RWPE2 (cell line): ENCODE measurements at regions not wholly inside any gene's neighbourhood (a gene's known extent, or its start where the extent isn't known, plus 50 kb on each side); places are given as distances from the start of the nearest gene placed in this dataset.
A peak's percentile ranks its signal among the peaks of the same experiment; 100 is the strongest.

Source experiments
- ATAC-seq: fragments of 200-7000 bp; cut with Tn5 transposase; 3 replicates; pipeline ENCODE4 v1.9.1; 2021; ENCODE audit warnings: low read depth
- DNase-seq: peaks from one replicate; pipeline ENCODE4 v3.0.0-alpha.2; 2020; ENCODE audit warnings: low spot score
- H3K27ac ChIP-seq: fragments of 450-650 bp; 2 replicates; pipeline ENCODE4 v1.5.1; 2017; ENCODE audit warnings: mild to moderate bottlenecking; ENCODE audit not compliant: poor library complexity, severe bottlenecking
- H3K27me3 ChIP-seq: fragments of 250-450 bp; sonication (Bioruptor Pico); 2 replicates; pipeline ENCODE4 v1.5.1; 2021; ENCODE audit warnings: mild to moderate bottlenecking, moderate library complexity; ENCODE audit not compliant: insufficient read depth, poor library complexity, severe bottlenecking
- H3K36me3 ChIP-seq: fragments of 250-450 bp; sonication (Bioruptor Pico); 2 replicates; pipeline ENCODE4 v1.5.1; 2020; ENCODE audit warnings: low read depth, mild to moderate bottlenecking, moderate library complexity
- H3K4me1 ChIP-seq: fragments of 250-450 bp; sonication (Bioruptor Pico); 2 replicates; pipeline ENCODE4 v1.5.1; 2021; ENCODE audit warnings: mild to moderate bottlenecking, moderate library complexity; ENCODE audit not compliant: insufficient read depth, poor library complexity, severe bottlenecking
- H3K4me3 ChIP-seq: fragments of 250-450 bp; sonication (Bioruptor Pico); 2 replicates; pipeline ENCODE4 v1.5.1; 2021; ENCODE audit warnings: mild to moderate bottlenecking, moderate library complexity; ENCODE audit not compliant: severe bottlenecking
- H3K9me3 ChIP-seq: fragments of 250-450 bp; sonication (Bioruptor Pico); 2 replicates; pipeline ENCODE4 v1.5.1; 2021; ENCODE audit warnings: mild to moderate bottlenecking, moderate library complexity; ENCODE audit not compliant: severe bottlenecking
- CTCF ChIP-seq: fragments of 450-650 bp; IDR thresholded peaks from one replicate; pipeline ENCODE4 v1.5.1; 2017; ENCODE audit warnings: mild to moderate bottlenecking, moderate library complexity; ENCODE audit not compliant: poor library complexity, severe bottlenecking

DNA sequence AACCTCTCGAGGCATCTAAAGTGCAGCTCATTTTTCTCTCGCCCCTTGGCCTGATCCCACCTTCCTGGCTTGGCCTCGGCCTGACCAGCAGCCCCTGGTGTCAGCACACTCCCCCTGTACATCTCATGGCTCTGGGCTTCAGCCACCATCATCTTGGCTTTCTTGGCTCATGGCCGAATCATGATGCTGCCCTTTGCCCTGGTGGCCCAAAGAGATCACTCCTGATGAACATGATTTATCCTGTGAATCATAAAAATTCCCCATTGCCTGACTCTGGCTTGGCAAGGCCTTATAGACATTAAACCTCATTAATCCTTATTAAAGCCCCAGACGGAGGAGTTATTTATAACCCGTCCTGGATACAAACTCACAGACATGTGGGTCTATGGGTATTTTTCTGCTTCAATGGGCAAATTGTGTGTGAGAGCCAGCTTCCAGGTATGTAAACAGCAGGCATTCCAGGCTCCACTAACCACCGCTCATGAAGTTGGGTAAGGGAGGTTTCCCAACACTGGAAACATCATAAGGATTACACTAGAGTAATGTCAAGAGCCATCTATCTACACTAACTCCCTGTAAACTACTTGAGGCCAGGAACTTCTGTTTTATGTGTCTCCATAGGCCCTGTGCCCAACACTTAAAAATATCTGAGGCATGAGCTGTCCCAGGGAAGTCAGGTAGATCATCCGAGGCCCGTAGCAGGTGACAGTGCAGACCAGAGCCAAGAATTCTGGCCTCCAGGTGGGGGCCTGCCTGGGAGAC, 171.2 kb downstream of the TTC8 start:
- TF ChIP-seq CTCF = no peak
- Histone ChIP-seq H3K4me1 (peaks cover 33% of the 10 kb centered on the region), H3K4me3 (no peak overlapping the region), H3K27ac (peak overlapping the region; percentile 82), H3K9me3 (no peaks in the 10 kb centered on the region), H3K27me3 (no peaks in the 10 kb centered on the region), H3K36me3 (no peaks in the 10 kb centered on the region)
- DNase-seq (no peak), ATAC-seq (peak; percentile 65)

GRCh38 chr14:88998027-88998426, 173.6 kb downstream of the TTC8 start:
- H3K9me3 ChIP-seq = no peaks in the 10 kb centered on the region
- no peak for DNase-seq
- H3K4me3 ChIP-seq = no peak overlapping the region
- H3K27me3 ChIP-seq = no peaks in the 10 kb centered on the region
- peaks cover 40% of the 10 kb centered on the region for H3K4me1 ChIP-seq
- TF ChIP-seq CTCF = no peak
- ATAC-seq = no peak
- peak overlapping the region; percentile 88 for H3K27ac ChIP-seq
- no peaks in the 10 kb centered on the region for H3K36me3 ChIP-seq

DNA sequence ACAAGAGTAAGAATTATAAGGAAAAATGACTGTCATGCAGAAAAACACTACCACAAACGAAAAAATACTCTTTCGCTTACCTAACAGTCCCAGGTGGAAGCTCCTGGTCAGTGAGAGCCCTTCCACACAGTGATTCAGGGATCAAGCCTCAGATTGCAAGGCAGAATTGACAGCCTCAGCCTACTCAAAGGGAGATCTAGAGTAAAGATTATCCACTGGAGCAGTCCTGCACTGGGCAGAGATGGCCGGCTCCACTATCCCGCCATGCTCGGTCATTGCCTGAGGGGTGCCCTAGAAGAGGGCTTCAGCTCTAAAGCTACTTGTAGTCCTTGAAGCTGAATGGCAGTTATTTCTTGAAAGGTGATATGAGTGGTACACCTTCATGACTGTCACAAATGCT, 174.7 kb downstream of the TTC8 start:
- H3K27me3 ChIP-seq = no peaks in the 10 kb centered on the region
- DNase-seq (no peak), ATAC-seq (no peak)
- TF ChIP-seq CTCF = no peak
- no peak overlapping the region for H3K4me3 ChIP-seq
- no peaks in the 10 kb centered on the region for H3K36me3 ChIP-seq
- H3K9me3 ChIP-seq = no peaks in the 10 kb centered on the region
- peaks cover 38% of the 10 kb centered on the region for H3K4me1 ChIP-seq
- H3K27ac ChIP-seq = peak overlapping the region; percentile 88

DNA sequence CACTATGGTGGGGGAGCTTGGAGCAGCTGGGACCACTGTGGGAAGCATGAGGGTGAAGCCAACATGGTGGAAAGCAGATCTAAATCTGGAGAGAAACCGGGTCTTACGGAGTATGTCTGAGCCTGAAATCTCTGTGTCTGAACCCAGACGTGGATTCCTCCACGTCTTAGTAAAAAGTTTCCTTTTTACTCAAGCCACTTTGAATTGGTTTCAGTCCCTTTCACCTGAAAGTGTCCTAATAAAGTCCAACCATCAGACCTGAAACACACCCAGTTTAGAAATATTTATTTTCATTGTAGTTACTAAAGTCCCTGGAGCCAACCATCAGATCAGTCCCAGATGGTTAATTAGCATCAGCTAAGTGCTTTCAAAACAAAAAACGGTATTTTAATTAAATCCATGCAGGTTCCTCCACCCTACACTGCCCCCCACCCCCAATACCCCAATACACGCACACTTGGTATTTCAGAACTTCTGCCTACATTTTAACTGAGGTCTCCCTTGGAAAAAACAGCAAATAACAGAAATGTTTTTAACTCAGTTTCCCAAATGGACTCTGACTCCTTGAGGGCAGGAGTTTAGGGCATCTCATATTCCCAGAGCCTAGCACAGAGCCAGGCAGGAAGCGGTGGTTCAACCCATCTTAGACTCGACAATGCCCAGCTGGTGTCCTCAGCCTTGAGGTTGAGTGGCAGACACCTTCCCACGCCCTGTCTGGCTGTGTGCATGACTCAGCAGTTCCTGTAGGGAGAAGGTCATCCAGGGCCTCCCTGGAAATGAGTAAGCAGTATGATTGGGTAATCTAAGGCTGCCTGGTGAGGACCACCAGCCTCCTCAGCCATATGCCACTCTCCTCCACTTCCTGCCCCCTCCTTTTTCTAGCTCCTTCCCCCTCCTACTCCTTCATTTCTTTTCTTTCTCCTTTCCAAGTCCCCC, 175.8 kb downstream of the TTC8 start:
- Histone ChIP-seq H3K4me3 (no peak overlapping the region), H3K36me3 (no peaks in the 10 kb centered on the region), H3K4me1 (peaks cover 31% of the 10 kb centered on the region), H3K27ac (peak overlapping the region; percentile 88), H3K27me3 (no peaks in the 10 kb centered on the region), H3K9me3 (no peaks in the 10 kb centered on the region)
- ATAC-seq (peak; percentile 86), DNase-seq (peak; percentile 95)
- TF ChIP-seq CTCF = no peak
